ENCODE measurements at regions not wholly inside any gene's neighbourhood (a gene's known extent, or its start where the extent isn't known, plus 50 kb on each side); places are given as distances from the start of the nearest gene placed in this dataset.

DNA sequence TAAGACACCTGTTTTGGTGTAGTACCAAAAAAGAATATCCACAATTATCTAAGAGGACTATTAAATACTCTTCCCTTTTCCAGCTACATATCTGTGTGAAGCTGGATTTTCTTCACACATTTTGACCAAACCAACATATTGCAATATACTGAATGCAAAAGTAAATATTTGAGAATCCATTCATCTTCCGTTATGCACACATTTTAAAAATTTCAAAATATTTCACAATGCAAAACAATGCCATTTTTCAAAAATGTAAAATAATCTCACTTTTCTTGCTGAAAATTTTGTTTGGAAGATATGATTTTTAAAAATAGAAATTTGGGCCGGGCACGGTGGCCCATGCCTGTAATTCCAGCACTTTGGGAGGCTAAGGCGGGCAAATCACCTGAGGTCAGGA, 133.9 kb upstream of the FUT8 start:
- DNase-seq (ENCODE audit: low read depth) = no peak

DNA sequence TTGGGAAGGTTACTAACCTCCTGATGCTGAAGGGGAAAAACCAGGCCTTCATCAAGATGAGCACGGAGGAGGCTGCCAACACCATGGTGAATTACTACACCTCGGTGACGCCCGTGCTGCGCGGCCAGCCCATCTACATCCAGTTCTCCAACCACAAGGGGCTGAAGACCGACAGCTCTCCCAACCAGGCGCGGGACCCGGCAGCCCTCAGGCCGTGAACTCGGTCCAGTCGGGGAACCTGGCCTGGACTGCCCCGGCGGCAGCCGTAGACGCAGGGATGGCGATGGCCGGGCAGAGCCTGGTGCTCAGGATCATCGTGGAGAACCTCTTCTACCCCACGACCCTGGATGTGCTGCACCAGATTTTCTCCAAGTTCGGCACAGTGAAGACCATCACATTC, 133.0 kb upstream of the FUT8 start:
- DNase-seq (ENCODE audit: low read depth) = no peak

DNA sequence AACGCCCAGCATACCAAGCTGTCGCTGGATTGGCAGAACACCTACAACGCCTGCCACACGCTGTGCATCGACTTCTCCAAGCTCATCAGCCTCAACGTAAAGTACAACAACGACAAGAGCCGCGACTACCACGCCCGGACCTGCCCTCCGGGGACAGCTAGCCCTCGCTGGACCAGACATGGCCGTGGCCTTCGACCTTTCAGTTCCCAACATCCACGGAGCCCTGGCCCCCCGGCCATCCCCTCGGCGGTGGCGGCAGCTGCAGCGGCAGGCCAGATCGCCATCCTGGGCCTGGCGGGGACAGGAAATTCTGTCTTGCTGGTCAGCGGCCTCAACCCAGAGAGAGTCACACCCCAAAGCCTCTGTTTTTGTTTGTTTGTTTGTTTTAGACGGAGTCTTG, 132.6 kb upstream of the FUT8 start:
- no peak for DNase-seq (ENCODE audit: low read depth)

DNA sequence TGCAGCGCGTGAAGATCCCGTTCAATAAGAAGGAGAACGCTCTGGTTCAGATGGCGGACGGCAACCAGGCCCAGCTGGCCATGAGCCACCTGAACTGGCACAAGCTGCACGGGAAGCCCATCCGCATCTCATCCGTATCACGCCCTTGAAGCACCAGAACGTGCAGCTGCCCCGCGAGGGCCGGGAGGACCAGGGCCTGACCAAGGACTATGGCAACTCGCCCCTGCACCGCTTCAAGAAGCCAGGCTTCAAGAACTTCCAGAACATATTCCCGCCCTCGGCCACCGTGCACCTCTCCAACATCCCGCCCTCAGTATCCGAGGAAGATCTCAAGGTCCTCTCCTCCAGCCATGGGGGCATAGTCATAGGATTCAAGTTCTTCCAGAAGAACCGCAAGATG, 131.9 kb upstream of the FUT8 start:
- no peak for DNase-seq (ENCODE audit: low read depth)

DNA sequence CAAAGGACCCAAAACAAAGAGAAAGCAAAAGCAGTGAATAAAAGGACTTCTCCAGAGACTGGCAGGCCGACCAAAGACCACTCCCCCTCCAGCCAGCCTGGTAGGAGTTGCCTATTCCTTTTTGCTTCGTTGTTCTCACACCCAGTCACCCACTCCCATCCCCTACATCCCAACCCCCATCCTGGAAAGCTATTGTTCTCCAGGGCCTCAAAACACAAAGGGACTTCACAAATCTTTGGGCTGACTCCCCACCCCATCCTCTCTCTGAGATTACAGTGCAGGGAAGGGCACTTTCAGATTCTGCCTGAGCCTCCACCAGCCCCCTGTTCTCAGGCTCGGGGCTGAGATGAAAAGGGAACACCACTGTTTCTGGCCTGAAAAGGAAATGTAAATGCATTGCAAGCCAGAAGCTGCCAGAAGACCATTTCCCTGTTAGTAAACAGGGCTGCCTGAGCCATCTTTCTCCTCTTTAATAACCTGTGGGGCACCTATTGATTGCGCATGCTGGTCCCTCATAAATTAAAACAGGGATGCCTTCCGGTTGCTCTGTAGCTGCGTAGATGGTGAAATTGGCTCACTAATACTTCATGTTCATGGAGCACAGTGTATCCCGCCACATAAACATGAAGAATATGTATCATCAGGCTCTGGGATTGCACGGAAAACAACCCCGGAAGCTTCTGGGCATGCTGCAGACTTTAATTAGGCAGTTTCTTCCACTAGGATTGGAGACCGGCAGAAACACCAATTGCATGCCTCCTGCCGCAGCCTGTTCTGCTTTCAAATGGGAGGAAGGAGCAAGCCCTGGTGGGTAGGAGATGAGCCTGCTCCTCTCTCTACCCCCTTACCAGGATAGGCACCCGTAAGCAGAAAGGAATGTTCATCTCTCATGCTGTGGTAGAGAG, 130.3 kb upstream of the FUT8 start:
- DNase-seq (ENCODE audit: low read depth) = peak; percentile 63

DNA sequence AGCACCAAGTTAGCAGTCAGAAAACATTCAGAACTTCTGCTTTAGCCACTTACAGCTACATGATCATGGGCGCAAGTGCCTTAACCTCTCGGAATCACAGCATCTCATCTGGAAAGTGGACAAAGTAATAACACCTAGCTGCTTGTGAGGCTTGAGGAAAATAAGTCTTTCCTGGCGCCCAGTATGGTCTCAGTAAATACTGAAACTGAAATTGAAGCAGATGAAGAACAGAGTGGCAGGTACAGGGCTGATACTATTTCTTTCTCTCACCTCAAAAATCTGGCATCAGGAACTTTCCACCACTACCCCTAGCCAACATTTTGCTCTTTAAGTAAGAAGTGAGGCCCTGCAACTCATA, 129.7 kb upstream of the FUT8 start:
- no peak for DNase-seq (ENCODE audit: low read depth)

DNA sequence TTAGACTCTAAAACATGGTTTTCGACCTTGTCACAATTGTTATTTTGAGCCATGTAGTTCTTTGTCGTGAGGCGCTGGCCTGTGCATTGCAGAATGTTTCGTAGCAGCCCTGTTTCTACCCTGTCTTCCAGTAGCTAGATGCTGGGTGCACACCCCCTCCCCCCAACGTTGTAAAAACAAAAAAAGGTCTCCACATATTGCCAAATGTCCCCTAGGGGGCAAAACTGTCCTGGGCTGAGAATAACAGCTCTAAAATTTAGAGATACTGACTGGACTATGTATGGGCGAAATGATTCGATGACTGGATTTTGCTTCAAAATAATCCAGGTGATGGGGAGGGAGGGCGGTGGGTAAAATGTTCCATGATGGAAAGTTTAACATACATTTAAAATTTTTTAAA, 126.1 kb upstream of the FUT8 start:
- no peak for DNase-seq (ENCODE audit: low read depth)

DNA sequence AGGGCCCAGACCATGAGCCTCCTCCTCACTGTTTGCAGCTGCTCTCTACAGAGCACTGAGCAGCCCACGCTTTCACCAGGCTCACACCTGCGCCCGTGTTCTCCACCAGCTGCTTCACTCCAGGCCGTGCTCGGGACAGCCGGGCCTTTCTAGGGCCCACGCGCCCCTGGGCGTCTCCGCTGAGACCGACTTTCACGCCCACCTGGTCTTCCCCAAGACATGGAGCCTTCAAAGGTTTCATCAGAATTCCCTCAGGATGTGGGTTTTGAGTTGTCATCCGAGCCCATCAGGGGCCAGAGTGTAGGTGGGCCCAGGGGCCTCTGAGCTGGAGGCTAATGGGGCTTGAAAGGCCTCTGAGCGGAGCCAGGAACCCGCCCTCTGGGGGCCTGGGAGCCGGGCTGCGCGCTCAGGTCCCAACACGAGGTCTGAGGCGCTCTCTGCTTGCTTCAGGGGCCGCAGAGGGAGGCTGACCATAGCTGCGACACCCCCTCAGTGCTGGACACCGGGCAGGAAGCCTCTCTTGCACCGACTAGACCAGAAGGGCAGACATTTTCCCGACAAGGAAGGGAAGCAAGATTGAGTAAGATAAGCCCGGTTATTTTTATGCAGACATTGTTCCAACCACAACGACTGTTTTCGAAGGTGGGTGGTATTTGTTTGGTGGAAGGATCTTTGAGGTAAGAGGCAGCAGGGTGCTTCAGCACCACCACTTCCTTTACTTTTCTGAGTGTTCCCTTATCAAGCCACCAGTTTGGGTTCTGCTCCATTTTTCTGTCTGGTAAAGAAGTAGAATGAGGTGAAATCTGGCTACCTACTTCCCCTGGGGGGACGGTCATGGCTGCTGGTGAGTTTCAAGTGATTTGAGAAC, 125.0 kb upstream of the FUT8 start:
- DNase-seq (ENCODE audit: low read depth) = no peak

DNA sequence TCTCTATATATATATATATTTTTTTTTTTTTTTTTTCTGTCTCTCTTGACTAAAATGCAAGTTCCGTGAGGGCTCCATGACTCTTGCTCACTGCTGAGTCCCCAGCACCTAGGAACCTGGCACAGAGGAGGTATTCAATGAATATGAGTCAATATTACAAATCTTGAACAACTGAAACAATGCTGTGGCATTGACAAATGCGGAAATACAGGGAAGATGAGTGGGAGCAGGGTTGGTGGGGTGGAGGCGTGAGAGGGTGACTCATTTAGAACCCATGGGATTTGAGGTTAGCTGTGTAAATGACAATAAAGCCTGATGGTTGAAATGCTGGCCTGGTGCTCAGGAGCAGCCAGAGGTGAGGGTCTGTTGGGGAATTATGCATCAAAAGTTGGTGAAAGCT, 121.7 kb upstream of the FUT8 start:
- DNase-seq (ENCODE audit: low read depth) = peak; percentile 78

DNA sequence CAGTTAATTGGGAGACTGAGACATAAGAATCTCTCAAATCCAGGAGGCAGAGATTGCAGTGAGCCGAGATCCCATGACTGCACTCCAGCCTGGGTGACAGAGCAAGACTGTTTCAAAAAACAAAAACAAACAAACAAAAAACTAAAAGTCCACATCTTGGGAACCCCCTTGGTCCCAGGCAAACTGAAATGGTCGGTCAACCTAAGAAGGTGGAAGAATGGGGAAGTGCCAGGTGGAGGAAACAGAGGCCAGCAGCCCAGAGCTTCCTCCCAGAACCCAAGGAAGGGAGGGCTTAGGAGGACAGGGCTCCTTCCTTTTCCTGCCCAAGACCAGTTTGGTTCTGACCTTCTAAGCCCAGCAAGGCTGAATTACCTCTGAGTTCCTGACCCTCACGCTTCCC, 121.0 kb upstream of the FUT8 start:
- no peak for DNase-seq (ENCODE audit: low read depth)

DNA sequence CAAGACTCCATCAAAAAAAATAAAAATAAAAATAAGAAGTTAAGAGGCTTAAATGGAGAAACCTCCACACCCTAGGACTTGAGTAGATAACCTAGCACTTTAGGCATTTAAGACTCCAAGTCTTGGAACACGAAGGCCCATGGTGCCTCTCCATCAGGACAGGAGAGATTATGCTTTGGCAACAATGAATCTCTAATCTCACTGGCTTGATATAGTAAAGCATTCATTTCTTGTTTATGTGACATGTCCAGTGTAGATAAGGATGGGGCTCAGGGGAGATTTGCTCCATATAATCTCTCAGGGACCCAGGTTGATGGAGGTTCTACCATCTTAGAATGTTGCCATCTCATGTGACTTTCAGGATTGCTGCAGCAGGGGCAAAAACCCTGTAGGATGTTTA, 117.7 kb upstream of the FUT8 start:
- DNase-seq (ENCODE audit: low read depth) = no peak

DNA sequence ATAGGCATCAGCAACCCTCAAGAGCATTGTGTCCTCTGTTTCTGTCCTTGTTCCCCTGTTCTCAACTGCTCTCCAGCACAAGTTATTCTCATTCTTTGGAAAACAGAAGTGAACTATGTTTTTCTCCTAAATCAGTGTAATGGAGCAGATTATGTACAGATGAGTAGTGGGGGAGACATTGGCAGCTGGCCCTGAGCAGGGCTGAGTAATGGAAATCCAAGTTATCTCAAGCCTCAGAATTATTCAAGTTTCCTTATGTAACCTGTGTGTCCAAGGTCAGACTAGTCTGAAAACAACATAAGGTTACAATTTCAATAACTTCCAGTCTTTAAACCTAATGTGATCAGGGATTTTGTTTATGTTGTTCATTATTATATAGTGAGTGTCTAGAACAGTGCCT, 116.1 kb upstream of the FUT8 start:
- DNase-seq (ENCODE audit: low read depth) = no peak

DNA sequence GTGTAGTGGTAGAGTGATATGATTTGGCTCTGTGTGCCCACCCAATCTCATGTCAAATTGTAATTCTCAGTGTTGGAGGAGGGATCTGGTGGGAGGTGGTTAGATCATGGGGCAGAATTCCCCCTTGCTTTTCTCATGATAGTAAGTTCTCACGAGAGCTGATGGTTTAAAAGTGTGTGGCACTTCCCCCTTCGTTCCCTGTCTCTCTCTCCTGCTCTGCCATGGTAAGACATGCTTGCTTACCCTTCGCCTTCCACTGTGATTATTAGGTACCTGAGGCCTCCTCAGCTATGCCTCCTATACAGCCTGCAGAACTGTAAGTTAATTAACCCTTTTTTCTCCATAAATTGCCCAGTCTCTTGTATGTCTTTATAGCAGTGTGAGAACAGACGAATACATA, 115.7 kb upstream of the FUT8 start:
- no peak for DNase-seq (ENCODE audit: low read depth)

DNA sequence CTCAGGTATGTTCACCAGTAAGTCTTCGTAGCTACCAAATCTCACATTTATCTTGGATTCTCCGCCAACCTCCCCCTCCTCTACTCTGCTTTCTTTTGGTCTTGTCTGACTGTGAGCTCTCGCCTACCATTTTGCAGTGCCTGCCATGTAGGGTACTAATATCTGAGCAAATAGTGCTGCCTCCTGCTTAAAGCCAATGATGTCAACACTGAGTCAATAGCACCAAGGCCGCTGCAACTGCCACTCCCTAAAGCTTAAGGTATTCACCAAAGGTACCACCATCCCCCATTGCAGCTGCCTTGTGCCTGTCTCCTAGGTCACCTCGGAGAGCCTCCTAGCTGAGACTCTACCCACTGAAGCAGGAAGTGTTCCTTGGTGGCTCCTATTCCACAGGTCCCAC, 114.8 kb upstream of the FUT8 start:
- DNase-seq (ENCODE audit: low read depth) = no peak

DNA sequence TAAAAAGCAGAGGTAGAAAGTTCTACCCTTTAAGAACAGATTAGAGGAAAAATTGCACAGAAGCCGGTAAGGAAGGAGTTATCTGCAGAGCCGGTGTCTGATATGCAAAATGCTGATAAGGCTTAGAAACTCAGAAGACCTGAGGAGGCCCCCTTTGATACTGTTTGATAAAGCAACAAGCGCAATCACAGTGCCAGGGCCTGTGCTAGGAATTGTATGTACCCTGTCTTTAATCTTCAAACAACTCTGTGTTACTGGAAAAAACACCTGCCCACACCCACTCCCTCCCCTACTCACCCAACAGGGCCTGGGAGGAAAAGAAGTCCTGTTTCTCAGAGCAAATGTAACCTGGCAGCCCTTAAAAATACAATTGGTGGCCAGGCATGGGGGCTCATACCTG, 112.7 kb upstream of the FUT8 start:
- DNase-seq (ENCODE audit: low read depth) = no peak

DNA sequence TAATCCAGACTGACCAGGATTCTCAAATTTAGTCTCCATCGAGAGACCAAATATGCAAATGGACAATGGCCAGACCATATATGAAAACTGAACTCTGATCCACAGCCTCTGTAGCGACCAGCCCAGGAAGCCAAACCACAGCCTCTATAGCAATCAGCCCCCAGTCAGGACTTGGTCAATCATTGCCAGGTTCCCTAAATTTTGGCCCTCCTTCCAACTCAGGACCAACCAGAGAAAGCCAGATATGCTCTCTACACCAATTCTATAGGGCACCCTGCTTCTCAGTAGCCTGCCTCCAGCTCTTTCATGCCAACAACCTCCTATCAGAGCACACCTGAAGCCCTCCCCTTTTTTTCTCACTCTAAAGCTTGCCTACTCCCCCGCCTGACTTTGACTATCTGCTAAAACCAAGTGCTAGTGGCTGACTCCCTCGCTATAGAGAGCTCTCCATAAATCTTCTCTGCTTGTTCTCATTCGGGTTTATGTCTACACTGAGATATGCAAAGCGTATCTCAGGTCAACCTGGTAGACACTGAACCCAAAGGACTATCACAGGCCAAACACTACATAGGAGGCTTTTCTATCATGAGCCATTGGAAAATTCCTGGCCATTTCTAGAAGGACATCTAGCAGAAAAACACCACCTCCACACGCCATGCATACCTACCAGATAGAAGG, 110.5 kb upstream of the FUT8 start:
- DNase-seq (ENCODE audit: low read depth) = no peak

DNA sequence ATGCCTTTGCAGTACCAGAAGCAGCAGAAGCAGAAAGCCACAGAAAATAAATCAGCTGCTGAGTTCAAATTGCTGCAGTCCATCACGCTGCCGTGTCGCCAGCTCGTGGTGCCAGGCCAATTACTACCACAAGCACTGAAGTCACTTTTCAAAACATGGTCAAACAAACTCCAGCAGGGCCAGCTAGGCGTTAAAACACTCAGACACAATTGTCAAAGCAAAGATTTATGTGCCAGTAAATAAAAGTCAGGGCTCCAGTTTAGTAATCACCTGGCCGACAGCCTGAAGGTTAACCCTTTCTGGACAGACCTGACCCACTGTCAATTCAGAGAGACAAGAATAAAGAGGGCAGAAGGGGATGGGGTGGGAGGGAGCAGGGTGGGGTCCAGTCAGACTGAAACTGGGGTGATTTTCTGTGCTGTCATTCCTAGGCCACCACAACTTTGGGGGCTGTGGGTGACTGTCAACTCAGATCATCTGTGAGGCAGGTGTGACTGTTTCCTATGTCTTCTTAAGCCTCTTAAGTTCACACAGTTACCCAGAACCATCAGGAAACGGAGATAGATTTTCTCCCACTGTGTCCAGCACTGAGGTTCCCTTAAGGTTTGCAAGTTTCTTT, 109.8 kb upstream of the FUT8 start:
- peak; percentile 46 for DNase-seq (ENCODE audit: low read depth)

DNA sequence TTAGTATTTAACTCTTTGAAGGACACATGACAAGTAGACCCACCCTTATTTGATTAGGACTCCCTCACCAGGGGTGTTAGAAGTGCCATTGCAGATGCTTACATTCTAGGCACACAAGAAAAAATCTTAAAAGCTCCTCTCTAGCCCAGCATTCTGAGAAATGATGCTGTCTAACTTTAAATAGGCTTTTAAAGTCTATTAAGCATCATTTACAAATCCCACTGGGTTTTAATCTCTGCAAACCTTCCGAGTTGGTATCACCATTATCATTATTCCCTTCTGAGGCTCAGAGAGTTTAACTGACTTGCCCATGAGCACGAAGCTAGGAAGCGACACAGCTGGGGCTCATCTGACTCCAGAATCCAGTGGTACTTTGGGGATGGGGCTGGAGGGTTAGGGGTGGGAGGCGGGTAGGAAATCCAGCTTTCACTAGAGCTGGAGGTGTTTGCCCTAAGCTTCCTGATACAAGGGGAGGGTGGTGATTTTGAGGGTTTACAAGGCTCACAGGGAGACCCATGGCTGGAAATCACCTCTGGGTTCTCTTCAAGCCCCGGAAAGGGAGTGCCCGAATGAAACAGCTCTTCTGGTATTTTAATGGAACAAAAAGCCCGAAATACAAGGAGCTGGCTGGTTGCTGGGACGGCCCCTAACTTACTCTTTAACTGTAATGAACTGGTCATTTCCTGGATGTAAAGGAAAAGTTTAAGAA, 109.2 kb upstream of the FUT8 start:
- DNase-seq (ENCODE audit: low read depth) = no peak

DNA sequence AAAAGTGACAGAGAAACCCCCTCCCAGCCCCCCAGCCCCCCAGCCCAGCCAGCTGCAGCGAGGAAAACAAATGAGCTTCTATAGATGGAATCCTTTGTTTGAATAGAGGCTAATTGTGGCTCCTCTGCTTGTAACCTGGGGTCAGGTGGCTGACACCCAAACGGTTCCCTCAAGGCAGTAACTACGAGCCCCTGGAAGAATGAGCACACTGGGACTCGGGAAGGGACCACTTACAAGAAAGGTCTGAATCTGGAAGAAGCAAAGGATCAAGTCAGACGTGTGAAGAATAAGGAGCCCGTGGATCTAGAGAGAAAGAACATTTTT, 108.7 kb upstream of the FUT8 start:
- DNase-seq (ENCODE audit: low read depth) = no peak

DNA sequence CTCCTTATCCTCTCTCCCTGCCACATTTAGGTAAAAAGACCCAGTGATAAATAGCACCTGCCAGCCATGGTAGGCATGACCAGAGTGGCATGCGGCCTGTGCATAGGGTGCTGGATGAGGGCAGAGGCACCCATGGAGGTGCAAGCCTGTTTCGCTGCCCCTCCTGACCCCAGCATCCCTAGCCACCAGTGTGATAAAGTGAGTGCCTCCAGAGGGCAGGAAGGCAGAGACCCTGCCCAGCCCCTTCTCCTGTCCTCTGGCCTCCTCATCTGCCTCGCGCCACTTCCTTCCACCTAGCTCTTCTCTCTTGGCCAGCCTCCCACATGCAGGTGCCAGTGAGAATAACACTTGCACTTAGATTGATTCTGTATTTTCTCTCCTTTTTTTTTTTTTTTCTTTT, 108.3 kb upstream of the FUT8 start:
- no peak for DNase-seq (ENCODE audit: low read depth)

DNA sequence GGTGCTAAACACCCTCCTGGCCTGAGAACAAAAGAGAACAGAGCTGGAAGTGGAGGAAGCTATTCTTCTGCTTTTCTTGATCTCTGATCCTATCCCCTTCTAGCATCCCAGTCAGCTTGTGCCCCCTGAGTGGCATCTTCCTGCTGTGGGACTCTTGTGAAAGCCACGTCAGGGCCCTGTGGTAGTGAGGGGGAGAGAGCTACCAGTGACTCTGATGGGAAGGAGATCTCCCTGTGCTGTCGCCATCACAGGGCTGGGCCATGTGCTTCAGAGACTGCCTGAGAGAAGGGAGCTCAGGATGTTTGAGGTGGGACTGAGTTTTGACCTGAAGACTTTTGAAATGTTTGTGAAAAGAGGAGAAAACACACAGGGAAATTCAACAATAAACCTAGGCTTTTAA, 107.6 kb upstream of the FUT8 start:
- DNase-seq (ENCODE audit: low read depth) = no peak

Measured in myocyte (in vitro differentiated cells).